ENCODE measurements at regions not wholly inside any gene's neighbourhood (a gene's known extent, or its start where the extent isn't known, plus 50 kb on each side); places are given as distances from the start of the nearest gene placed in this dataset.
A peak's percentile ranks its signal among the peaks of the same experiment; 100 is the strongest.

DNA sequence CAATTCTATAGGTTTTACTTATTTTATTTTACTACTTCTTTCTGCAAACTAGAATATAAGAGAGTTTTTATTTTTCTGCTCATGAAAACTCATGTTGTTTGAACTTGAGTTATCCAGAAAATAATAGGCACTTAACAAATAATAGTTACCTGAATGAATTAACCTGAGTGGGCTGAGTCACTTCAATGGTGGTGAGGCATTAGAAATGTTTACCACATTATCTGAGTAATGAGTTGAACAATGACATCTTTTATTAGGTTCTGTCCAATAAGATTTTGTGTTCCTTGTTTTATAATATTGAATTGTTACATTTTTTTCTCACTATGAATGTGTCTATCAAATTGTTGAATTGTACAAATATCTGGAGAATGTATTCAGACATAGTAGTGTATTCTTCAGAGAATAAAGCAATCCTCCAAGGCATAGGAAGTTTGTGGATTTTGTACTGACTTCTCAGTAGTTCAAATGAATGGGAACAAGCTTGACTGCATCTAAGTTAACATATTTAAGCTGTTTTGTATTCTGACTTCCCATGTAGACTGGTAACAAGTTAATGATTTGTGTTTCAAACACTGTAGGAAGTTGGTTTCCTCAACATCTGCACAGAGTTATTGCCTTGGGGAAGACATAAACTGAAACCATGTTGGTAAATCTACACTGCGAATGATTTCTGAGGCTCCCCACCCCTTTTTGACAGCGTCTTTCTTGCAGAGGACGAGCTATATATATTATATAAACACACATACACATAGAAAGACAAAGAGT, 1808.9 kb upstream of the TENM3 start:
- Histone ChIP-seq H3K27ac (no peak overlapping the region), H3K27me3 (ENCODE audit: insufficient read depth, low read depth, severe bottlenecking) (no peaks in the 10 kb centered on the region), H3K4me3 (ENCODE audit: low read depth, low read length) (no peak overlapping the region), H3K36me3 (no peaks in the 10 kb centered on the region), H3K9me3 (ENCODE audit: severe bottlenecking) (no peaks in the 10 kb centered on the region)
- DNase-seq: no peak
- TF ChIP-seq, protein P1, sequence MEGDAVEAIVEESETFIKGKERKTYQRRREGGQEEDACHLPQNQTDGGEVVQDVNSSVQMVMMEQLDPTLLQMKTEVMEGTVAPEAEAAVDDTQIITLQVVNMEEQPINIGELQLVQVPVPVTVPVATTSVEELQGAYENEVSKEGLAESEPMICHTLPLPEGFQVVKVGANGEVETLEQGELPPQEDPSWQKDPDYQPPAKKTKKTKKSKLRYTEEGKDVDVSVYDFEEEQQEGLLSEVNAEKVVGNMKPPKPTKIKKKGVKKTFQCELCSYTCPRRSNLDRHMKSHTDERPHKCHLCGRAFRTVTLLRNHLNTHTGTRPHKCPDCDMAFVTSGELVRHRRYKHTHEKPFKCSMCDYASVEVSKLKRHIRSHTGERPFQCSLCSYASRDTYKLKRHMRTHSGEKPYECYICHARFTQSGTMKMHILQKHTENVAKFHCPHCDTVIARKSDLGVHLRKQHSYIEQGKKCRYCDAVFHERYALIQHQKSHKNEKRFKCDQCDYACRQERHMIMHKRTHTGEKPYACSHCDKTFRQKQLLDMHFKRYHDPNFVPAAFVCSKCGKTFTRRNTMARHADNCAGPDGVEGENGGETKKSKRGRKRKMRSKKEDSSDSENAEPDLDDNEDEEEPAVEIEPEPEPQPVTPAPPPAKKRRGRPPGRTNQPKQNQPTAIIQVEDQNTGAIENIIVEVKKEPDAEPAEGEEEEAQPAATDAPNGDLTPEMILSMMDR (IDR thresholded peaks at IDR 0.05; ENCODE audit: low read depth, low read length): no peak

DNA sequence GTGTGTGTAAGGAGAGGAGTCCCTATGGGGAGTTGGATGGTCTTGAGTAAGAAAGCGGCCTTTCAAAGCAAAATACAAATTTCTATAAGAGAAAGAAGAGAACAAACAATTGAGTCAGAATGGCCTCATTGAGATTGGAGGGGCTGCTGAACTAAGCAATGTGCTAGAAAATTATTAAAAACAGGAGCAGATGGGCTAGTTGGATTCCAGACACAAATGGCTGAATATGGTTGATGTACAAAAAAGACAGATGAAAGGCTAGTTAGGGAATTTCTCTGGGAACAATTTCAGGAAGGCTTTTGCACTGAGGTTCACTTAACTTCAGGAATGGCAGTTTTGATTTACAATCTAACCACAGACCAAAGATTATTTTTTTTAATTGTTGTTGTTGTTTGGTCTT, 1806.8 kb upstream of the TENM3 start:
- Histone ChIP-seq H3K27me3 (ENCODE audit: insufficient read depth, low read depth, severe bottlenecking) (no peaks in the 10 kb centered on the region), H3K9me3 (ENCODE audit: severe bottlenecking) (no peaks in the 10 kb centered on the region), H3K27ac (no peak overlapping the region), H3K36me3 (no peaks in the 10 kb centered on the region), H3K4me3 (ENCODE audit: low read depth, low read length) (no peak overlapping the region)
- TF ChIP-seq, protein P1 (IDR thresholded peaks at IDR 0.05; ENCODE audit: low read depth, low read length): no peak
- DNase-seq: no peak

DNA sequence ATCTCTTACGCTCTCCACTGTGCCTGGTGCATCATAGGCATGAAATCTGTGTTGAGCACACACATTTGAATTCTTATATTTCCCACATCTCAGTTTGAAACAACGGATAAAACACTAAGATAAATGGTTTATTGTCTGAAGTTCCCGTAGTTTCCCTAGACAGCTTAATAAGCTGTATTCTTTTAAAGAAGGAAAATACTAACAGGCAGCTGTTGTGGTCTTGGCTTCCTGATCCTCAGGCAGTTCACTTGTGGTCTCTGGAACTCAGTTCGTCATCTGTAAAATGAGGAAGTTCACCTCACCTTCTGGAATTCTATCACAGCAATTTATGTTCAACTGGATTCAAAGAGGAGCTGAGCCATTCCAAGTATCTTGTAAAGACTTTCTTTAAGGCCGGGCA, 1805.6 kb upstream of the TENM3 start:
- no peak overlapping the region for H3K27ac ChIP-seq
- TF ChIP-seq, protein P1 (IDR thresholded peaks at IDR 0.05; ENCODE audit: low read depth, low read length): no peak
- no peak overlapping the region for H3K4me3 ChIP-seq (ENCODE audit: low read depth, low read length)
- DNase-seq: no peak
- no peaks in the 10 kb centered on the region for H3K9me3 ChIP-seq (ENCODE audit: severe bottlenecking)
- H3K36me3 ChIP-seq: no peaks in the 10 kb centered on the region
- H3K27me3 ChIP-seq (ENCODE audit: insufficient read depth, low read depth, severe bottlenecking): no peaks in the 10 kb centered on the region

DNA sequence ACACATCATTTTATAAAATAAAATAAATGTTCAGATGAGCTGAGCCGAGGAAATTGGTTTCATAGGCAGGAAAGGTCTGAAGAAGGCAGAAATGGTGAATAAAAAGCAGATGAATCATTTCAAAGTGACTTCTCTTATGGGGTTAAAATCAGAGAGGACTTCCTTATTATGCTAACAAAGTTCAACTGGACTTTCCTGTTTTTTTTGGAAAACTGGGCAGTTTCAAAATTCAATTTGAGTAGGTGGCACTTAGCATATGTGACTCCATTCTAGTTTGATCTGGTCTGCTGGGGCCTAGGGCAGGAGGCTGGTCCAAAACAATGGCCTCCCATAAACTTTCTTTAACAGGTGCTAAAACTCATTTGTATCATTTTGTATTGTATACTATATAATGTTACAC, 1794.9 kb upstream of the TENM3 start:
- Histone ChIP-seq H3K27ac (no peak overlapping the region), H3K9me3 (ENCODE audit: severe bottlenecking) (no peaks in the 10 kb centered on the region), H3K4me3 (ENCODE audit: low read depth, low read length) (no peak overlapping the region), H3K27me3 (ENCODE audit: insufficient read depth, low read depth, severe bottlenecking) (no peaks in the 10 kb centered on the region), H3K36me3 (no peaks in the 10 kb centered on the region)
- TF ChIP-seq, protein P1 (IDR thresholded peaks at IDR 0.05; ENCODE audit: low read depth, low read length): no peak
- DNase-seq: no peak

DNA sequence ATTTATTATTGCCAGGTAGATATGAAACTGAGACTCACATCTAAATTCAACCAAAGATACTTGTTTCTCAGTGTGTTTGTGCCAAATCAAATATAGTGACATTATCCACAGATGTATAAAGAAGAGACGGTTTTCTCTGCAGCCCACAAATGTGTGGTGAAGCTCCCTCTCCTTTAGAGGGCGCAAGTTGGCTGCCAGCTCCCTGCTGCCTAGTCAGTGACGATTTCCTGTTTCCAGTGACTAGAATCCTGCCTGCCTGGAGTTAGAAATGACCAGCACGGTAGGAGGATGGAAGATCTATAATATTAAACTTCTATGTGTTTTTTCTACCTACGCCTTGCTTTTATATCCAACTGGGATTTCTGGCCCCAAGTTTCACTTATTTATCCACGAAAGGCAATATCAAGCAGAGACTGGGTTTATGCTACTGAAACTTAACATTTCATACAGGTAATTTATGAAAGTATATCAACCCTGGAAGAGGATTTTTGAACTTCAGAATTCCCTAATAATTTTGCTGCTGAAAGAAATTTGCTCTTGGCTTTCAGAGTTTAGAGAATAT, 1793.7 kb upstream of the TENM3 start:
- H3K27ac ChIP-seq: peak overlapping the region; percentile 16
- peak overlapping the region; percentile 36 for H3K4me3 ChIP-seq (ENCODE audit: low read depth, low read length)
- H3K9me3 ChIP-seq (ENCODE audit: severe bottlenecking): no peaks in the 10 kb centered on the region
- H3K27me3 ChIP-seq (ENCODE audit: insufficient read depth, low read depth, severe bottlenecking): no peaks in the 10 kb centered on the region
- DNase-seq: peak; percentile 78
- no peaks in the 10 kb centered on the region for H3K36me3 ChIP-seq
- TF ChIP-seq, protein P1 (IDR thresholded peaks at IDR 0.05; ENCODE audit: low read depth, low read length): peak; percentile 91
